ENCODE measurements at regions not wholly inside any gene's neighbourhood (a gene's known extent, or its start where the extent isn't known, plus 50 kb on each side); places are given as distances from the start of the nearest gene placed in this dataset.

GRCh38 chr2:126748188-126748760, 92.3 kb downstream of the GYPC start:
- no peaks in the 10 kb centered on the region for H3K9me3 ChIP-seq (ENCODE audit: low read length)
- H3K27me3 ChIP-seq (ENCODE audit: control insufficient read depth in 1 of 2, insufficient read depth in 2 of 2, low read length in 2 of 2) = no peaks in the 10 kb centered on the region
- no peak overlapping the region for H3K27ac ChIP-seq (ENCODE audit: low read depth, low read length)
- no peaks in the 10 kb centered on the region for H3K4me1 ChIP-seq (ENCODE audit: insufficient read depth, low read length)
- H3K4me3 ChIP-seq (ENCODE audit: low read depth in 1 of 2, low read length in 2 of 2) = no peak overlapping the region
- no peak overlapping the region for H3K9ac ChIP-seq (ENCODE audit: low read length)
- no peaks in the 10 kb centered on the region for H3K36me3 ChIP-seq (ENCODE audit: insufficient read depth, low read length)

DNA sequence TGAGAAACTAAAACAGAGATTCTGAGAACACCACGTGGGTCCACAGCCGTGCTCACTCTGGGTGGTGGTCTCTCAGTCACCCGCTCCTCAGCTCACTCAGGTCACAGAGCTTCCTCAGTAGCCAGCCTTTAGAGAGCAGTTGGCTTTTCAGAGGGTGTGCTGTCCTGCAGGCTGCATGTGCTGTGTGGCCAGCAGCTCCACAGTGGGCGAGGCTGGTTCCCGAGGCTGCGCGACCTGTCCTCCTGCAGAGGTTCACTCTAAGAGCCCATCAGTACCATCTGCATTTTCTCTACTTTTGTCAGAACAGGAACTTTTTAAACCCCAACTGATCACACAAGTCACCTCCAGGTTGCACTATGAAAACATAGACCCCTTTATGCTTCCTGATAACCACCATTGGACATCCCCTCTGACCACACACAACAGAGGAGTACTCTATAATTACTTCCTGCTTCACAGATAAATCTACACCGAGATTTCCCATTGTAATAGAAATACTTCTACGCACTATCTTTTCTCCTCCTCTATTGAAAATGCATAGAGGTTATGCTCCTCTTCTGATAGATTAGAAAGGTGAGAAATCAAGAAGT, 93.1 kb downstream of the GYPC start:
- Histone ChIP-seq H3K36me3 (ENCODE audit: insufficient read depth, low read length) (no peaks in the 10 kb centered on the region), H3K9me3 (ENCODE audit: low read length) (no peaks in the 10 kb centered on the region), H3K27me3 (ENCODE audit: control insufficient read depth in 1 of 2, insufficient read depth in 2 of 2, low read length in 2 of 2) (no peaks in the 10 kb centered on the region), H3K4me1 (ENCODE audit: insufficient read depth, low read length) (no peaks in the 10 kb centered on the region), H3K4me3 (ENCODE audit: low read depth in 1 of 2, low read length in 2 of 2) (no peak overlapping the region), H3K9ac (ENCODE audit: low read length) (no peak overlapping the region), H3K27ac (ENCODE audit: low read depth, low read length) (no peak overlapping the region)

GRCh38 chr2:126749537-126749936, 93.6 kb downstream of the GYPC start:
- Histone ChIP-seq H3K27ac (ENCODE audit: low read depth, low read length) (no peak overlapping the region), H3K9ac (ENCODE audit: low read length) (no peak overlapping the region), H3K4me3 (ENCODE audit: low read depth in 1 of 2, low read length in 2 of 2) (no peak overlapping the region), H3K27me3 (ENCODE audit: control insufficient read depth in 1 of 2, insufficient read depth in 2 of 2, low read length in 2 of 2) (no peaks in the 10 kb centered on the region), H3K36me3 (ENCODE audit: insufficient read depth, low read length) (no peaks in the 10 kb centered on the region), H3K9me3 (ENCODE audit: low read length) (no peaks in the 10 kb centered on the region), H3K4me1 (ENCODE audit: insufficient read depth, low read length) (no peaks in the 10 kb centered on the region)

GRCh38 chr2:126750506-126750905, 94.5 kb downstream of the GYPC start:
- Histone ChIP-seq H3K9me3 (ENCODE audit: low read length) (no peaks in the 10 kb centered on the region), H3K36me3 (ENCODE audit: insufficient read depth, low read length) (no peaks in the 10 kb centered on the region), H3K4me3 (ENCODE audit: low read depth in 1 of 2, low read length in 2 of 2) (no peak overlapping the region), H3K27me3 (ENCODE audit: control insufficient read depth in 1 of 2, insufficient read depth in 2 of 2, low read length in 2 of 2) (no peaks in the 10 kb centered on the region), H3K4me1 (ENCODE audit: insufficient read depth, low read length) (no peaks in the 10 kb centered on the region), H3K27ac (ENCODE audit: low read depth, low read length) (no peak overlapping the region), H3K9ac (ENCODE audit: low read length) (no peak overlapping the region)

DNA sequence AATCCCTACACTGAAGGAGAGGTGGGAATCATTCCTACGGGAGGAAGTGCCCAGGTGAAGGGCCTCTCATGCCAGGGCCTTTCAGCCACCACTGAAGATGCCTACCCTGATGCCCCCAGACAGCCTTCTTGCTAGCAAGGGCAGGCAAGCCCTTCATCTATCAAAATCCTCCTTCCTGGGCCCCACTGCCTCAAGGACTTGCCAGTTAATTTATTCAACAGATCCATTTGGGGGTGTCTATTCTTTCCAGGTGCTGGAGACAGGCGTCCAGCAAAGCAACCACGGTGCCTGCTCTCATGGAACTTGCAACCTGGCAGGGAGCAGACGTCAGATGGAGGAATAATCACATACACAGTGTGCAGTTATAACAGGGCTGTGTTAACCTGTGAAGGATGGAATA, 95.5 kb downstream of the GYPC start:
- Histone ChIP-seq H3K4me1 (ENCODE audit: insufficient read depth, low read length) (no peaks in the 10 kb centered on the region), H3K27me3 (ENCODE audit: control insufficient read depth in 1 of 2, insufficient read depth in 2 of 2, low read length in 2 of 2) (no peaks in the 10 kb centered on the region), H3K27ac (ENCODE audit: low read depth, low read length) (no peak overlapping the region)

DNA sequence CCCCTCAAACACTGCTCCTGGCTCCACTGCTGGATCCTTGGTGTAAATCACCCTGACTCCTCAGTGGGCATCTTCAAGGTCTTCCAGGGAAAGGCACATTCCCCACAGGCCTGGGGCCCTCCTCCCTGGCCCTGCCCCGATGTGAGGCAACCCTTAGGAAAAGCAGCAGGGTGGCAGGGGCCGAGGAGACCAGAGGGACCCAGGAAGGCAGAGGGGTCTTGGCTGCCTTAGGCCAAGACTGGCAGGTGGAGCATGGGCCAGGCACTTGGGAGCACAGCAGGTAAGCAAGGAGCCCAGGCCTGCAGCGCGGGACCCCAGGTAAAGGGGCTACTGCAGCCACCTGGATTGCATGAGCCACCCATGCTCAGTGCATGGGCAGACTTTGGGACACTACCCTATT, 96.9 kb downstream of the GYPC start:
- Histone ChIP-seq H3K9ac (ENCODE audit: low read length) (no peak overlapping the region), H3K27ac (ENCODE audit: low read depth, low read length) (no peak overlapping the region), H3K9me3 (ENCODE audit: low read length) (no peaks in the 10 kb centered on the region), H3K36me3 (ENCODE audit: insufficient read depth, low read length) (no peaks in the 10 kb centered on the region), H3K27me3 (ENCODE audit: control insufficient read depth in 1 of 2, insufficient read depth in 2 of 2, low read length in 2 of 2) (no peaks in the 10 kb centered on the region), H3K4me1 (ENCODE audit: insufficient read depth, low read length) (no peaks in the 10 kb centered on the region), H3K4me3 (ENCODE audit: low read depth in 1 of 2, low read length in 2 of 2) (no peak overlapping the region)

More for the DNA sequence above, 95.5 kb downstream of the GYPC start:
- Histone ChIP-seq H3K9me3 (ENCODE audit: low read length) (no peaks in the 10 kb centered on the region), H3K4me3 (ENCODE audit: low read depth in 1 of 2, low read length in 2 of 2) (no peak overlapping the region), H3K9ac (ENCODE audit: low read length) (no peak overlapping the region), H3K36me3 (ENCODE audit: insufficient read depth, low read length) (no peaks in the 10 kb centered on the region)

DNA sequence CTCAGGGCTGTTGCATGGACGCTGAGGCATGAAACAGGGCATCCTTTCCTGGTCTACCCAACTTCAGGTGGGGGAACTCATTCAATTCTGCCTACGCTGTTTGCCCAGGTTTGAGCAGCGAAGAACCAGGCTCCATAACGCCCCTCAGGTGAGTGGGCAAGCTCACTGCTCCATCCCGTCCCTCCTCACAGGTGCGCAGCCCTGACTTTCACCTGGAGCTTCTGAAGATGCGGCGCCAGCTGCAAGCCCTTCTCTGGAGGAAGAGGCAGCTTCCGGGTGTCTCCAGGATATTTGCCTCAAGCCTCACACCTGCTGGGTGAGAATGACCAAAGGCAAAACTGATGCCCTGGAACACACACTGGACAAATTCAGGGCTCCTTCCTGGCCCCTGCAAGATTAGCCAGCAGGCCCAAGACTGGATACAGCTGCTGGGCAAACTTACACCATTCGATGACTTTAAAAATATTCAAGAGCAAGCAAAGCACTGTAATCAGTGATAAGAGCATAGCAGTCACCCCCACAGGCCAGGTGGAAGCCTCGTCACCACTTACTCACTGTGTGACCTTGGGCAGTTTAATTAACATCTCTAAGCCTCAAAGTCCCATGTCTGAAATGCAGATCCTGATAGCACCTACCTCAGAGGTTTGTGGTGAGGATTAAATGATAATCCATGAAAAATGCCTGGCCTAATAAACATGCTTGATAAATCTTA, 97.7 kb downstream of the GYPC start:
- H3K9me3 ChIP-seq (ENCODE audit: low read length) = no peaks in the 10 kb centered on the region
- H3K27me3 ChIP-seq (ENCODE audit: control insufficient read depth in 1 of 2, insufficient read depth in 2 of 2, low read length in 2 of 2) = no peaks in the 10 kb centered on the region
- H3K4me3 ChIP-seq (ENCODE audit: low read depth in 1 of 2, low read length in 2 of 2) = no peak overlapping the region
- no peak overlapping the region for H3K9ac ChIP-seq (ENCODE audit: low read length)
- H3K27ac ChIP-seq (ENCODE audit: low read depth, low read length) = no peak overlapping the region
- H3K36me3 ChIP-seq (ENCODE audit: insufficient read depth, low read length) = no peaks in the 10 kb centered on the region
- H3K4me1 ChIP-seq (ENCODE audit: insufficient read depth, low read length) = no peaks in the 10 kb centered on the region

DNA sequence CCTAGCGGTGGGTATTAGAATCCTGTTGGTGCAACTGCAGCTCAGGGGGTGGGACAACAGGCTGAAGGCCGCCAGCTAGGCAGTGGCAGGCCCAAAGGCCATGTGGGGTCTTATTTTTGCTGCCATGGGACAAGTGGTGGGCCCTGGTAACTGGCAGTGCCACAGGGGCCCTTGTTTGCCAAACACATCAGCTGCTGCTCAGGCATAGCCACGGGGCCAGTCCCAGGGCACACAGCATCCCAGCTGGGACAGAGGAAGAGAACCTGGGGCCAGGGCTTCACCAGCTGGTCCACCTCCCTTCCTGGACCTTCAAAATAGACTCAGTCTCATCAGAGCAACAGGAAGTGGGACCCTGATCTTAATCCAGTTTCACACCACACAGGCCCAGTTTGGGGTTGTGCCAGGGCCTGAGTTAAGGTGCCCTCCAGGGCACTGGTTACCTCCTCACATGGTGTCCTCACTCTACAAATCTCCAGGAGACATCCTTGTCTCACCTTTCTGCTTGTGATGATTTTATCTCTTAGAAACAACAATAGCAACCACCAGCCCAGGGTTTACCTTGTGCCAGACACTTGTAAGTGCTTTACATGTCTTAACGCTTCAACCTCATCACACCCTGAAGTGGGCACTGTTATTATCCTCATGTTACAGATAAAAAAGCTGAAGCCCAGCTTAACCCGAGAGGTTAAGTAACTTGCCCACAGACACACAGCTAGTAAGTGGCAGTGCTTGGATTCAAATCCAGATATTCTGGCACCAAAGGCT, 98.5 kb downstream of the GYPC start:
- Histone ChIP-seq H3K27me3 (ENCODE audit: control insufficient read depth in 1 of 2, insufficient read depth in 2 of 2, low read length in 2 of 2) (no peaks in the 10 kb centered on the region), H3K9ac (ENCODE audit: low read length) (no peak overlapping the region), H3K9me3 (ENCODE audit: low read length) (no peaks in the 10 kb centered on the region), H3K36me3 (ENCODE audit: insufficient read depth, low read length) (no peaks in the 10 kb centered on the region), H3K27ac (ENCODE audit: low read depth, low read length) (no peak overlapping the region), H3K4me3 (ENCODE audit: low read depth in 1 of 2, low read length in 2 of 2) (no peak overlapping the region), H3K4me1 (ENCODE audit: insufficient read depth, low read length) (no peaks in the 10 kb centered on the region)

DNA sequence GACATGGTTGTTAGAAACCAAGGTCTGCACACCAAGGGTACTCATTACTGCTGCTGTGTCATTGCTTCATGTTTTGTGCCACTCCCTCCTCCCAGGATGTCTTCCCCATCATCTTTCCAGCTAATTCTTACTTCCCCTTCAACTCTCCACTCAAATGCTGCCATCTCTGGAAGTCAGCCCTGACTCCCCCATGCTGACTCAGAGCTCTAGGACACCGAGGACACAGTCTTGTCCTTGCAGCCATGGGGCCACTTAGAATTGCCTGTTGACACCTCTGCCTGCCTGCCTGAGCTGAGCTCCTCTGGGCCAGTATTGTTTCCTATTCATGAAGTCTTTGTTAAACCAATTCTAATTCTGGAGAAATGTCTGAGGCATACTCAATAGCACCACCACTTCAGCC, 100.2 kb downstream of the GYPC start:
- Histone ChIP-seq H3K27me3 (ENCODE audit: control insufficient read depth in 1 of 2, insufficient read depth in 2 of 2, low read length in 2 of 2) (no peaks in the 10 kb centered on the region), H3K9me3 (ENCODE audit: low read length) (no peaks in the 10 kb centered on the region), H3K4me3 (ENCODE audit: low read depth in 1 of 2, low read length in 2 of 2) (no peak overlapping the region), H3K27ac (ENCODE audit: low read depth, low read length) (no peak overlapping the region), H3K36me3 (ENCODE audit: insufficient read depth, low read length) (no peaks in the 10 kb centered on the region), H3K9ac (ENCODE audit: low read length) (no peak overlapping the region), H3K4me1 (ENCODE audit: insufficient read depth, low read length) (no peaks in the 10 kb centered on the region)

DNA sequence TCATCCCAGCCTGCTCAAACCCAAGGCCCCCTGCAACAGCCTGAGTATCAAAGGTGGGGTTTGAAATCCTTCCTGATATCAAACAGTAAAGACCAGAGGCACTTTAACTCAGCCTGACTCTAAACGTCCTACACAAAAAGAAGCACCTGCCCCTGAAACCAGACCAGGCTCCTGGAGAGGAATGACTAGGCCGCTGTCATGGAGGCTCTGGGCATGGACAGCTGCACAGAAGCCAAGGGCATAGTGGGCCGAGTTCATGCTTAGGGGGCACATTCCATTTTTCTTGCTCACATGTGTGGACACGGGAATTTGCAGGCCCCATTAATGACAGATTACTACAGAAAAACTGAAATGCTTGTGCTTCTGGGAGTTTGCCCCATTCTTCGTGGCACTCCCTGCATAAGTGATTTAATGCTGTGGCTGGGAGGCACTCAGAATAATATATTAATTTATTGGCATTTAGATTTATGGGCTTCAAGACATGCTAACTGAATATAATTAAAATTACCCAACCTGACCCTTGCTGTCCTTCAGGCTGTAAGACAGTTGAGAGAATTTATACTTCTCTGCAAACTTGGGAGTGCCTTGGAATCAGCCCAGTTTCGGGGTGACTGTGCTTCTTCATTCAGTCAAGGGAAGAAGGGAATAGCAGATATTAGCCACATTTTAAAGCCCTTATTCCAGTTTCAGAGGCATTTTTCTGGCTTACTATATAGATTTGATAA, 105.5 kb downstream of the GYPC start:
- Histone ChIP-seq H3K36me3 (ENCODE audit: insufficient read depth, low read length) (no peaks in the 10 kb centered on the region), H3K9me3 (ENCODE audit: low read length) (no peaks in the 10 kb centered on the region), H3K9ac (ENCODE audit: low read length) (no peak overlapping the region), H3K27me3 (ENCODE audit: control insufficient read depth in 1 of 2, insufficient read depth in 2 of 2, low read length in 2 of 2) (no peaks in the 10 kb centered on the region), H3K4me3 (ENCODE audit: low read depth in 1 of 2, low read length in 2 of 2) (no peak overlapping the region), H3K27ac (ENCODE audit: low read depth, low read length) (no peak overlapping the region), H3K4me1 (ENCODE audit: insufficient read depth, low read length) (no peaks in the 10 kb centered on the region)
